HG02973 (cell line): ENCODE measurements at regions not wholly inside any gene's neighbourhood (a gene's known extent, or its start where the extent isn't known, plus 50 kb on each side); places are given as distances from the start of the nearest gene placed in this dataset.
A peak's percentile ranks its signal among the peaks of the same experiment; 100 is the strongest.
"Not testable (repeated sequence)": the region's sequence is repeated elsewhere in the genome, so short reads cannot be mapped to it uniquely, and the experiment has no call there.

Source experiments
- ATAC-seq: cut with Tn5 transposase; IDR thresholded peaks from one replicate; pipeline ENCODE4 v1.9.1; 2021; ENCODE audit warnings: moderate library complexity; ENCODE audit not compliant: unreplicated experiment

- ATAC-seq = no peak
These were observed 58.0 kb upstream of the AHI1 start for GRCh38 chr6:135555550-135555949.

GRCh38 chr6:135557582-135557981 lies 60.0 kb upstream of the AHI1 start:
- ATAC-seq = no peak

GRCh38 chr6:135565605-135566004 lies 68.1 kb upstream of the AHI1 start:
- not testable (repeated sequence) for ATAC-seq

DNA sequence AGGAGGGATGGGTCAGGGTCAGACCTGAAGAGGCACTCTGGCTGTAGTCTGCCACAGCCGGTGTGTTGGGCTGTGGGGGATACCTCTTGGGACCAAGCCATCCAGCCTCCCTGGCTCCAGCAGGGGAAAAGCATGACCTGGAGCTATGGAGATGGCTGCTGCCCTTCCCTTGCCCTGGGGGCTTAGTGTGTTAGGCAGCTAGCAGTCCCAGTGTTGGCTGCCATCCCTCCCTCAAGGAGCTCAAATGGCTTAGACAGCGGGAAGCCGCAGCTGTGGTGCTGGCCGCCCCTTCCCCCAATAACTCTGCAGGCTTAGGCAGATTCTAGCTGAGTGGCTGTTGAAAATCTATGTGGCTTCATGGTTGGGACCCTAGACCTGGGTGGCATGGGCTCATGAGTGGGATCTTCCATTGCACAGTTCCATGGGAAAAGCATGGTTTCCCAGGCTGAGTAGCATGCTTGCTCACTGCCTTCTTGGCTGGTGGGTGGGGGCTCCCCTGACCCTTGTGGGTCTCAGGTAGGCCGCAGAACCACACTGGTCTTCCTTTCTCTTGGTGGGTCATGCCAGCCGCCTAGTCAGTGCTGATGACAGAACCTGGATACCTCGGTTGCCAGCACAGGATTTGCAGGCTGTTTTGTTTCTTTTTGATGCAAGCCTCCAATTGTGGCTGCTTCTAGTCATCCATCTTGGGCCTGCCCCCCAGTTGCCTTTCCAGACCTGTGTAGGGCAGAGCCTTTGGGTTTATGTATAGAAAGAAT lies 69.0 kb upstream of the AHI1 start:
- no peak for ATAC-seq

- ATAC-seq = no peak
These were observed 70.0 kb upstream of the AHI1 start for GRCh38 chr6:135567375-135568083.

- no peak for ATAC-seq
These were observed 70.8 kb upstream of the AHI1 start for GRCh38 chr6:135568379-135568778.

GRCh38 chr6:135572051-135572450 lies 74.5 kb upstream of the AHI1 start:
- no peak for ATAC-seq

- ATAC-seq = no peak
These were observed 78.1 kb upstream of the AHI1 start for GRCh38 chr6:135575629-135576028.

DNA sequence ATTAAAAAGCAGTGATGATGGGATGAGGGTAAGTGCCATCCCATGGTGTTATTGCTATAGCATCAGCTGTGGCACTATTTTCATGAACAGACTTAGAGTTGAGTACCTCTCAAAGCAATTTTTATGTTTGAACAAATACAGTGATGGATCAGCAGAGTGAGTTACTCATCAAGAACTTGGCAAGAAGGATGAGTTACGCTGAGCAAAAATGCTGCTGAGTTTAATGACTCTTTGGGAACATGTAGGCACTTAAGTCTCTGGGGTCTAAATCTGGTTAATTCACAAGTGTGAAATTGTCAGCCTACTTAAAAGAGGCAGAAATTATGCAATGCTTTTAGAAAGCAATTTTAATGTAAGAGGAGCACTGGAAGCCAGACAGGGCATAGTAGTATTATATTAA lies 78.5 kb upstream of the AHI1 start:
- no peak for ATAC-seq

- peak; percentile 91 for ATAC-seq
These were observed 79.6 kb upstream of the AHI1 start for GRCh38 chr6:135577059-135577538.

DNA sequence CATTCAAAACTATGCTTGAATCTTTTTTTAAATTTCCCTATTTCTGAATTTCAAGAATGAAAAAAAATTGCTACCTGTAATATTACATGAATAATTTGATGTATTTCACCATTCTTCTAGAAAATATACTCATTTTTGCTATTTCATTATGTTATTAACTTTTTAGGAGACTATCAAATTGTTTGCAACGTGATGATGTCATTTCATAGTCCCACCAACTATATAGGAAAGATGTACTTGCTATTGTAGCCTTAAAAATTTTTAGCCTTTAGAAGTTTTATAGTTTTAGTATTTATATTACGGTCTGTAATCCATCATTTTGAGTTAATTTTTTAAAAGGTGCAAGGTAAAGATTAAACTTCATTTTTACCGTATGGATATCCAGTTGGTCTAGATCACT lies 81.4 kb upstream of the AHI1 start:
- ATAC-seq = no peak

DNA sequence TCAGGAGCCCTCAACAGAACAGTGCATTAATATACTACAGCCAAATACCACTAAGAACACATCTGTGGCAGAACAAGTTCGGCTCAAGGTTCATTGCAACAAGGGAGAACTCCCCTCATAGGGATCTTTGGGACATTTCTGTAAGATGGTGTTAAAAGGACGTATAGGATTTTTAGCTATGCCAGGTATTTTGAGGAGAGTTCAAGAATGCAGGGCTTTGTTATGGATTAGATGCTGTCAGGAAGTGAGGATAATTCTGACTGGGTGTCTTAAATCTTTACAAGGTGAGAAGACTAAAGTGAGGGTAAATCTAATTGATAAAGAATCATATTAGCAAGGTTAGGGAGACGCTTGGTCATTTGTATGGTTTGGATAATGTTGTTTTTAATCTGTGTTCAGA lies 83.7 kb upstream of the AHI1 start:
- ATAC-seq = no peak

- ATAC-seq = no peak
These were observed 85.8 kb upstream of the AHI1 start for GRCh38 chr6:135583256-135583761.

DNA sequence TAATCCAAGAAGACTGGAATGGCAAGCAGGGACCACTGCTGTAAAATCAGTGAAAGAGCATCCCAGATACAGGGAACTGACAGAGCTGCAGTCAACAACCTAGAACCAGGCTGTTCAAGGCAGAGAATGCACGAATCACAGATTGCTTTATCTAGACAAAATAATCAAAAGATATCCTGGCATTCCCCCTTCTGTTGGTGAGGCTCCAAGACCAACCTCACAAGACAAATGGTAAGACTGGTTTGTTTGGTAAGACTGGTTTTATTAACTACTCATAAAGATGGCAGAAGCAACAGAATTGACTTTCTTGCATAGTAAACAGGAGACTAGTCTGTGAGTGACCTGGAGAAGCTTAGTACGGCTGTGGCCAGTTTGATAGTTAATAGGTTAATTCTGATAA lies 88.8 kb upstream of the AHI1 start:
- no peak for ATAC-seq

DNA sequence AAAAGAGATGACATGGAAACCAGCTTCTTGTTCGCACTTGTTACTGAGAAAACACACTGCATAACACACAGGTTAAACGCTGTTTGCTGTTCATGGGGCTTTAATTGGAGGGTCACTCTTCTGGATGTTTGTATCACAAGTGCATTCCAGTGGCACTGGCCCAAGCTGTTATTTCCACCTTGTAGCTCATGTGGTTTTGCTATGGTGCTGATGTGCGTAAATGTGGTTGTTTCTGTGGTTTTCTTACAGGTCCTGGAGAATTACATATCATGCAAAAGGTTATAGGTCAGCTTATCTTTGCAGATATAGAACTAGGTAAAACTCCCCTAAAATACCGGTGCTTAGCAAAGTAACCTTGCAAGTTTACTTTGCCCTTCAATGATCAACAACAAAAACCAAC lies 89.3 kb upstream of the AHI1 start:
- ATAC-seq = no peak

DNA sequence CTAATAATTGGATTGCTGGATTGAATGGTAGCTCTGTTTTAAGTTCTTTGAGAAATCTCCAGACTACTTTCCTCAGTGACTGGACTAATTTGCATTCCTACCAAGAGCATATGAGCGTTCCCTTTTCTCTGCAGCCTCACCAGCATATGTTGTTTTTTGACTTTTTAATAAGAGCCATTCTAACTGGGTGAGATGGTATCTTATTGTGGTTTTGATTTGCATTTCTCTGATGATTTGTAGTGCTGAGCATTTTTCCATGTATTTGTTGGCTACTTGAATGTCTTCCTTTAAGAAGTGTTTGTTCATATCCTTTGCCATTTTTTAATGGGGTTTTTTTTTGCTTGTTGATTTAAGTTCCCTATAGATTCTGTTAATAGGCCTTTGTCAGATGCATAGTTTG lies 94.7 kb upstream of the AHI1 start:
- ATAC-seq = no peak

GRCh38 chr6:135594000-135594399 lies 96.5 kb upstream of the AHI1 start:
- no peak for ATAC-seq

GRCh38 chr6:135600086-135600702 lies 102.7 kb upstream of the AHI1 start:
- no peak for ATAC-seq

DNA sequence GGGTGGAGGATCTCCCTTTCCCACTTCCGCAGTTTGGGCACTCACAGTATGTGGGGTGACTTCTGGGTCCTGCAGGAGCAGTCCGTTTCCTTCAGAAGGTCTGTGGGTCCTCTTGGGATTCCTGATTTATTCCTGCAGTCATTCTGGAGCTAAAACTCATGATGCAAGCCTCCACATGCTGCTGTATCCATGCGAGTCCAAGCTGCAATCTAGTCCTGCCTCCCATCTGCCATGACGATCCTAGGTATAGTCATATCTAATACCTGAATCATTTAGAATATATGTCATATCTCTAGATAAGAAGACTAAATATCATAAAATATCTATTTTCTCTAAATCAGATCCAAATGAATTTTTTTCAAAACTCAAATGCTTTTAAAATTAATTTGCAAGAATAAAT lies 103.4 kb upstream of the AHI1 start:
- ATAC-seq = no peak

GRCh38 chr6:135601857-135602256 lies 104.3 kb upstream of the AHI1 start:
- ATAC-seq = no peak

- ATAC-seq = no peak
These were observed 105.7 kb upstream of the AHI1 start for GRCh38 chr6:135603249-135603648.
